ENCODE measurements at regions not wholly inside any gene's neighbourhood (a gene's known extent, or its start where the extent isn't known, plus 50 kb on each side); places are given as distances from the start of the nearest gene placed in this dataset.

DNA sequence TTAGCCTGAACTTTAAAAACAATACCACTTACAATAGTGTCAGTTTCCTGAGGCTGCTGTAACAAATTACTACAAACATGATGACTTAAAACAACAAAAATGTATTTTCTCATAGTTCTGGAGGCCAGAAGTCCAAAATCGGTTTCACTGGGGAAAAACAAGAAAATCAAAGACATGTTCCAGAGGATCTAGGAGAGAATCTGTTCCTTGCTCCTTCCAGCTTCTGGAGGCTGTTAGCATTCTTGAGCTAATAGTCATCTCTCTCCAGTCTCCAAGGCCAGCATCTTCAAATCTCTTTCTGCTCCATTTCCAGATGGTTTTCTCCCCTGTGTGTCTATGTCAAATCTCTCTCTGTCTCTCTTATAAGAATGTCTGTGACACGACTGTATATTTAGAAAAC is 67.6 kb upstream of the TEAD1 start:
- TF ChIP-seq, protein P1, sequence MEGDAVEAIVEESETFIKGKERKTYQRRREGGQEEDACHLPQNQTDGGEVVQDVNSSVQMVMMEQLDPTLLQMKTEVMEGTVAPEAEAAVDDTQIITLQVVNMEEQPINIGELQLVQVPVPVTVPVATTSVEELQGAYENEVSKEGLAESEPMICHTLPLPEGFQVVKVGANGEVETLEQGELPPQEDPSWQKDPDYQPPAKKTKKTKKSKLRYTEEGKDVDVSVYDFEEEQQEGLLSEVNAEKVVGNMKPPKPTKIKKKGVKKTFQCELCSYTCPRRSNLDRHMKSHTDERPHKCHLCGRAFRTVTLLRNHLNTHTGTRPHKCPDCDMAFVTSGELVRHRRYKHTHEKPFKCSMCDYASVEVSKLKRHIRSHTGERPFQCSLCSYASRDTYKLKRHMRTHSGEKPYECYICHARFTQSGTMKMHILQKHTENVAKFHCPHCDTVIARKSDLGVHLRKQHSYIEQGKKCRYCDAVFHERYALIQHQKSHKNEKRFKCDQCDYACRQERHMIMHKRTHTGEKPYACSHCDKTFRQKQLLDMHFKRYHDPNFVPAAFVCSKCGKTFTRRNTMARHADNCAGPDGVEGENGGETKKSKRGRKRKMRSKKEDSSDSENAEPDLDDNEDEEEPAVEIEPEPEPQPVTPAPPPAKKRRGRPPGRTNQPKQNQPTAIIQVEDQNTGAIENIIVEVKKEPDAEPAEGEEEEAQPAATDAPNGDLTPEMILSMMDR (IDR thresholded peaks at IDR 0.05; ENCODE audit: insufficient read depth, low read depth, low read length): no peak
- no peak for TF ChIP-seq EZH2 (IDR thresholded peaks at IDR 0.05; ENCODE audit: insufficient read depth, low read length)

Data from astrocyte (in vitro differentiated cells and primary cell).